ENCODE measurements at regions not wholly inside any gene's neighbourhood (a gene's known extent, or its start where the extent isn't known, plus 50 kb on each side); places are given as distances from the start of the nearest gene placed in this dataset.

DNA sequence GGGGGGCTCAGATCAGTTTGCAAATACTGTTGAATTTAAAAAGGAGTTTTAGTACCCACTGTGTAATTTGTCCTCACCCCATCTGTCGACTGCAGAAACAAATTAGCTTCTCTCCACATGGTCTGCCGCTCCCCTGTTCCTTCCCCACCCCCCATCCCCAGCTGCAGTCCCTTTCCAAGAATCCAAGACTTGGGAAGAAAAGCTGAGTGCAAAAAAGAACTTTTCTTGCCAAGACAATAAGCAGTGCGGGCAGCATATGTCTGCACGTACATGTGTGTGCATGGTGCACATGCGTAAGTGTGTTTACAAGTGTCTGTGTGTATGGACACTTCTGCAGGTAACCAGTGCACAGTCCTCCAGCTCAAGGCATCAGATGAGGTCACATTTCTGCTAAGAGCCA, 125.7 kb upstream of the SMIM23 start:
- TF ChIP-seq, protein P1, sequence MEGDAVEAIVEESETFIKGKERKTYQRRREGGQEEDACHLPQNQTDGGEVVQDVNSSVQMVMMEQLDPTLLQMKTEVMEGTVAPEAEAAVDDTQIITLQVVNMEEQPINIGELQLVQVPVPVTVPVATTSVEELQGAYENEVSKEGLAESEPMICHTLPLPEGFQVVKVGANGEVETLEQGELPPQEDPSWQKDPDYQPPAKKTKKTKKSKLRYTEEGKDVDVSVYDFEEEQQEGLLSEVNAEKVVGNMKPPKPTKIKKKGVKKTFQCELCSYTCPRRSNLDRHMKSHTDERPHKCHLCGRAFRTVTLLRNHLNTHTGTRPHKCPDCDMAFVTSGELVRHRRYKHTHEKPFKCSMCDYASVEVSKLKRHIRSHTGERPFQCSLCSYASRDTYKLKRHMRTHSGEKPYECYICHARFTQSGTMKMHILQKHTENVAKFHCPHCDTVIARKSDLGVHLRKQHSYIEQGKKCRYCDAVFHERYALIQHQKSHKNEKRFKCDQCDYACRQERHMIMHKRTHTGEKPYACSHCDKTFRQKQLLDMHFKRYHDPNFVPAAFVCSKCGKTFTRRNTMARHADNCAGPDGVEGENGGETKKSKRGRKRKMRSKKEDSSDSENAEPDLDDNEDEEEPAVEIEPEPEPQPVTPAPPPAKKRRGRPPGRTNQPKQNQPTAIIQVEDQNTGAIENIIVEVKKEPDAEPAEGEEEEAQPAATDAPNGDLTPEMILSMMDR (IDR thresholded peaks at IDR 0.05), result no peak
- TF ChIP-seq POLR2A (IDR thresholded peaks at IDR 0.05), result no peak

Data from right lobe of liver (tissue), 4 donors.